HepG2 (cell line): ENCODE measurements at regions not wholly inside any gene's neighbourhood (a gene's known extent, or its start where the extent isn't known, plus 50 kb on each side); places are given as distances from the start of the nearest gene placed in this dataset.

Experiments
- ATAC-seq: fragments of 200-7000 bp; cut with Tn5 transposase; 3 replicates; pipeline ENCODE4 v1.9.1; 2020; ENCODE audit warnings: mild to moderate bottlenecking, moderate library complexity
- BruUV-seq: library from RNA; stranded (reverse); fragments of 400-500 nt; replicated peaks from 2 replicates; lab custom pipeline; 2021; lab: Mats Ljungman, UMichigan
- CTCF ChIA-PET: fragments of 300-600 bp; formaldehyde crosslinking; extraction: SDS; loops from one replicate; lab custom pipeline; 2021; ENCODE audit warnings: low total read pairs, inconsistent platforms, low intra/inter-chr PET ratio; lab: Yijun Ruan, JAX
- POLR2A ChIA-PET: fragments of 350-600 bp; sonication (Branson Sonifier 250); formaldehyde crosslinking; loops from one replicate; lab custom pipeline; 2020; ENCODE audit warnings: antibody characterized with exemption, inconsistent platforms; lab: Yijun Ruan, JAX
- DNase-seq: peaks from one replicate; pipeline ENCODE4 v3.0.0-alpha.2; 2015; ENCODE audit warnings: low spot score
- FAIRE-seq: peaks from 3 replicates; lab custom pipeline; 2011; peaks lifted over from hg19 to GRCh38; lab: Jason Lieb, UNC
- H2AFZ ChIP-seq: one replicate; pipeline ENCODE4 v1.6.1; 2011; ENCODE audit warnings: low read length, inconsistent platforms
- H3K27ac ChIP-seq: fragments of 300-600 bp; 3 replicates; pipeline ENCODE4 v1.8.0; 2011; ENCODE audit warnings: mixed run types, mild to moderate bottlenecking, mixed read lengths, low read length, inconsistent platforms; ENCODE audit not compliant: insufficient read depth; ENCODE audit errors: extremely low read length
- H3K27me3 ChIP-seq, 2 experiments: fragments of 200-600 bp in 1 of 2; 2 replicates in 1 of 2; 3 replicates in 1 of 2; pipeline versions ENCODE4 v1.6.0 to v1.8.0; 2011; ENCODE audit warnings: low read length in 2 of 2, mild to moderate bottlenecking in 2 of 2, moderate library complexity in 2 of 2, inconsistent platforms in 1 of 2; ENCODE audit not compliant: insufficient read depth in 2 of 2, control insufficient read depth in 1 of 2
- H3K36me3 ChIP-seq, 2 experiments: fragments of 200-600 bp in 1 of 2; replicated peaks in 1 of 2; 2 replicates in 1 of 2; 3 replicates in 1 of 2; pipeline versions ENCODE4 v1.5.1 to v1.8.0; 2011; ENCODE audit warnings: low read length in 2 of 2, inconsistent platforms in 1 of 2; ENCODE audit not compliant: insufficient read depth in 2 of 2, control insufficient read depth in 1 of 2
- H3K4me1 ChIP-seq: 2 replicates; pipeline ENCODE4 v1.5.1; 2012; ENCODE audit warnings: low read length, inconsistent platforms; ENCODE audit not compliant: insufficient read depth
- H3K4me2 ChIP-seq: 2 replicates; pipeline ENCODE4 v1.6.0; 2011; ENCODE audit warnings: low read depth, low read length, inconsistent platforms
- H3K4me3 ChIP-seq, 3 experiments: fragments of 200-600 bp in 1 of 3; sonication (generic), shearing (Covaris generic) in 1 of 3; replicated peaks in 1 of 3; 2 replicates each; pipeline ENCODE4 v1.5.1; 2011 to 2016; ENCODE audit warnings: low read length in 3 of 3, inconsistent platforms in 2 of 3, low read depth in 2 of 3, mild to moderate bottlenecking in 2 of 3, control low read depth in 1 of 3, mixed read lengths in 1 of 3; ENCODE audit not compliant: insufficient read depth in 1 of 3
- H3K79me2 ChIP-seq: one replicate; pipeline ENCODE4 v1.6.1; 2011; ENCODE audit warnings: low read length, inconsistent platforms; ENCODE audit not compliant: insufficient read depth
- H3K9ac ChIP-seq: 2 replicates; pipeline ENCODE4 v1.6.0; 2011; ENCODE audit warnings: mild to moderate bottlenecking, low read depth, low read length, inconsistent platforms; ENCODE audit not compliant: insufficient read depth
- H3K9me3 ChIP-seq: 2 replicates; pipeline ENCODE4 v1.5.1; 2012; ENCODE audit warnings: mild to moderate bottlenecking, low read length
- H4K20me1 ChIP-seq: 2 replicates; pipeline ENCODE4 v1.6.0; 2011; ENCODE audit warnings: inconsistent platforms, mild to moderate bottlenecking, low read length, moderate library complexity; ENCODE audit not compliant: insufficient read depth
- BRF2 ChIP-seq: sonication (generic); formaldehyde crosslinking; IDR thresholded peaks from 2 replicates; pipeline ENCODE4 v1.8.1; 2022; ENCODE audit warnings: mild to moderate bottlenecking, missing genetic modification reagents
- FOXO4 ChIP-seq: sonication (generic); formaldehyde crosslinking; conservative IDR thresholded peaks from 2 replicates; pipeline ENCODE4 v1.8.1; 2023; ENCODE audit warnings: missing genetic modification reagents
- NFKBIZ ChIP-seq: IDR thresholded peaks from 2 replicates; pipeline ENCODE4 v1.6.1; 2018; ENCODE audit warnings: missing genetic modification reagents, missing compliant biosample characterization
- RFX5 ChIP-seq: IDR thresholded peaks from 2 replicates; pipeline ENCODE4 v1.6.1; 2011; ENCODE audit warnings: low read depth, low read length, improper control_type of control experiment
- TBP ChIP-seq: sonication (generic); formaldehyde crosslinking; IDR thresholded peaks from 2 replicates; pipeline ENCODE4 v1.5.0; 2020; ENCODE audit warnings: missing genetic modification reagents
- ZNF18 ChIP-seq: sonication (generic); formaldehyde crosslinking; IDR thresholded peaks from 2 replicates; pipeline ENCODE4 v1.8.0; 2022; ENCODE audit warnings: mild to moderate bottlenecking, missing genetic modification reagents; ENCODE audit not compliant: insufficient replicate concordance
- ZNF280B ChIP-seq: sonication (generic); formaldehyde crosslinking; IDR thresholded peaks from 2 replicates; pipeline ENCODE4 v1.5.0; 2020; ENCODE audit warnings: missing genetic modification reagents, mild to moderate bottlenecking, borderline replicate concordance
- ZNF615 ChIP-seq: sonication (generic); formaldehyde crosslinking; IDR thresholded peaks from 2 replicates; pipeline ENCODE4 v1.5.0; 2020; ENCODE audit warnings: mild to moderate bottlenecking, missing genetic modification reagents, borderline replicate concordance
- ZNF660 ChIP-seq: sonication (generic); formaldehyde crosslinking; IDR thresholded peaks from 2 replicates; pipeline ENCODE4 v1.5.1; 2020; ENCODE audit warnings: mild to moderate bottlenecking, low read depth, missing genetic modification reagents, borderline replicate concordance
- ZSCAN22 ChIP-seq: sonication (generic); formaldehyde crosslinking; IDR thresholded peaks from 2 replicates; pipeline ENCODE4 v1.4.0; 2020; ENCODE audit warnings: mild to moderate bottlenecking, missing genetic modification reagents
- WGBS: methylation state at CpG from one replicate; pipeline ENCODE4 v1.1.6; 2017; ENCODE audit warnings: low lambda C conversion rate; 5-methylcytosine and 5-hydroxymethylcytosine counted together
- in situ Hi-C: cut with HindIII; loops from 2 replicates; pipeline ENCODE4 v1.10.0; 2017; ENCODE audit warnings: low pct_unique_long_range_greater_than_20kb; ENCODE audit not compliant: extremely low pct_ligation_motif_present
- intact Hi-C: fragments of 100-400 bp; cut with micrococcal nuclease; formaldehyde crosslinking; loops from one replicate; pipeline ENCODE4 v1.10.0; 2022; ENCODE audit not compliant: unreplicated experiment
- TF ChIP-seq, protein P1 (sequence below): sonication (generic); formaldehyde crosslinking; IDR thresholded peaks from 2 replicates; pipeline ENCODE4 v1.5.0; 2020; ENCODE audit warnings: missing genetic modification reagents
- TF ChIP-seq, protein P2 (sequence below): sonication (generic); formaldehyde crosslinking; IDR thresholded peaks from 2 replicates; pipeline ENCODE4 v1.9.0; 2021; ENCODE audit warnings: missing genetic modification reagents, borderline replicate concordance

DNA sequence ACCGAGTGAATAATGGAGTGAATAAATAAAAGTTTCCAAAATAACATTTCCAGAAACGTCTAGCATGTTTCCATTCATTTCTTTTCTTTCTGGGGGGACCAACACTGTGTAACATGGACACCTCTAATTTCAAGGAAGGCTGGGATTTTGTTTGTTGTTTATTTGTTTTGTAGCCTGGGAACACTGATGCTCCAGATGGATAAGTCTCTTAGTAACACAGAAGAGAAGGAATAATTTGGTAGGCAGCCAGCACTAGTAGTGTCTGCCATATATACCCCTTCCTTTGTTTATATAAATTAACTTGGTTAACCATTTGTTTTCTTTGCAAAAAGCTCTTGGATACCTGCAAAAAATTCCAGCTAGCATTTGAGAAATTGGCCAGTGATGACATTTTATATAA lies 411.4 kb upstream of the DEPDC1 start (continued):
- TF ChIP-seq ZNF660 (CRISPR knock-in tag) (no peak), BRF2 (CRISPR knock-in tag) (no peak), RFX5 (no peak), ZNF615 (CRISPR knock-in tag) (no peak), ZSCAN22 (CRISPR knock-in tag) (no peak)
- TF ChIP-seq, protein P1, sequence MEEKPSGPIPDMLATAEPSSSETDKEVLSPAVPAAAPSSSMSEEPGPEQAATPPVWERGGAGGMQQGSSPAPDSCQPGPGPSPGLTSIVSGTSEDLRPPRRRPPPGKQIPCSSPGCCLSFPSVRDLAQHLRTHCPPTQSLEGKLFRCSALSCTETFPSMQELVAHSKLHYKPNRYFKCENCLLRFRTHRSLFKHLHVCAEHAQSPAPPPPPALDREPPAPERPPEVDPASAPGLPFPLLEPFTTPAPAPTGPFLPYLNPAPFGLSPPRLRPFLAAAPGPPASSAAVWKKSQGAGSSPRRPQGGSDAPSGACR (CRISPR knock-in tag) = no peak

DNA sequence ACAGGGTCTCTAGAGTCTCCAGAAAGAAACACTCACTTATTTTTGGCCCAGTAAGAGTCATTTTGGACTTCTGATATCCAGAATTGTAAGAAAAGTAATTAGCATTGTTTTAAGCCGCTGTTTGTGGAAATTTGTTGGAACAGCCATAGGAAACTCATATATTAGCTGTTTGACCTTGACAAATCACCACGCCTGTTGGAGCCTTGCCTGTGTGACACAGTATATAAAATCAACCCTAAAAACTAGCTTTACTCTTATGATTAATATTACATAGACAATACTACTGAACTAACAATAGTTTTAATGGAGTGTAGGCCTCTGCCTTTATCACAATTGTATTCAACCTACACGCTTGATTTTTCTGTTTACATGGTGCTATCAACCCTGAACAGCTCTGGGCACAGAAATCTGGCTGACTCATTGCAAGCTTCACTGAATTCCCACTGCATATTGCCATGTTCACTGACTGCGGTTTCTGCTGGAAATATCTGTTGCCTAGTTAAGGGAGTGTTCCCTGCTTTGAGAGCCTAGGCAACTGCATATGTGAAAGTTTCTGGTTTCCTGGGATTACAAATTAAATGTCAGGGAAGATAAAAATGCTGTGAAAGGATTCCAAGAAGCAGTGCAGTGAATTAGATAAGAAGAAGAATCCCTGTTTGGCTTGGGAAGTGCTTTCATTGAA lies 419.5 kb upstream of the DEPDC1 start:
- no peak overlapping the region for H3K4me3 ChIP-seq
- CTCF ChIA-PET = no interaction called here
- no peak overlapping the region for H3K4me2 ChIP-seq
- FAIRE-seq (no peak), ATAC-seq (no peak), DNase-seq (no peak)
- no peaks in the 10 kb centered on the region for H4K20me1 ChIP-seq
- H3K27me3 ChIP-seq = no peaks in the 10 kb centered on the region
- peaks cover 93% of the 10 kb centered on the region for H3K9me3 ChIP-seq
- no TSS peak for BruUV-seq
- intact Hi-C loops (no loop called here), in situ Hi-C loops (no loop called here)
- H3K27ac ChIP-seq = no peak overlapping the region
- no peak overlapping the region for H2AFZ ChIP-seq
- WGBS = 3% methylated on average over 4 of the region's 4 CpGs
- no peak overlapping the region for H3K9ac ChIP-seq
- H3K36me3 ChIP-seq = no peaks in the 10 kb centered on the region
- H3K79me2 ChIP-seq = no peaks in the 10 kb centered on the region
- H3K4me1 ChIP-seq = no peaks in the 10 kb centered on the region
- POLR2A ChIA-PET = no interaction called here
- TF ChIP-seq ZNF280B (CRISPR knock-in tag) (no peak), FOXO4 (no peak), NFKBIZ (CRISPR knock-in tag) (no peak), TBP (CRISPR knock-in tag) (no peak), ZNF18 (CRISPR knock-in tag) (no peak)
- TF ChIP-seq, protein P2, sequence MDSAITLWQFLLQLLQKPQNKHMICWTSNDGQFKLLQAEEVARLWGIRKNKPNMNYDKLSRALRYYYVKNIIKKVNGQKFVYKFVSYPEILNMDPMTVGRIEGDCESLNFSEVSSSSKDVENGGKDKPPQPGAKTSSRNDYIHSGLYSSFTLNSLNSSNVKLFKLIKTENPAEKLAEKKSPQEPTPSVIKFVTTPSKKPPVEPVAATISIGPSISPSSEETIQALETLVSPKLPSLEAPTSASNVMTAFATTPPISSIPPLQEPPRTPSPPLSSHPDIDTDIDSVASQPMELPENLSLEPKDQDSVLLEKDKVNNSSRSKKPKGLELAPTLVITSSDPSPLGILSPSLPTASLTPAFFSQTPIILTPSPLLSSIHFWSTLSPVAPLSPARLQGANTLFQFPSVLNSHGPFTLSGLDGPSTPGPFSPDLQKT = no peak
